Hematopoietic multipotent progenitor cell treated with erythropoietin and hydrocortisone succinate and interleukin-3 and kit ligand, for 8 days (in vitro differentiated cells): ENCODE measurements at regions not wholly inside any gene's neighbourhood (a gene's known extent, or its start where the extent isn't known, plus 50 kb on each side); places are given as distances from the start of the nearest gene placed in this dataset.
"Not testable (repeated sequence)": the region's sequence is repeated elsewhere in the genome, so short reads cannot be mapped to it uniquely, and the experiment has no call there.

Experiments used
- DNase-seq: peaks from one replicate; pipeline ENCODE4 v3.0.0-alpha.2; 2015

- no peak for DNase-seq
These were observed 174.3 kb downstream of the CPS1 start for GRCh38 chr2:210730672-210731071.

GRCh38 chr2:210746826-210747225 is 190.4 kb downstream of the CPS1 start:
- DNase-seq: not testable (repeated sequence)

GRCh38 chr2:210752532-210752931 is 196.1 kb downstream of the CPS1 start:
- no peak for DNase-seq

DNA sequence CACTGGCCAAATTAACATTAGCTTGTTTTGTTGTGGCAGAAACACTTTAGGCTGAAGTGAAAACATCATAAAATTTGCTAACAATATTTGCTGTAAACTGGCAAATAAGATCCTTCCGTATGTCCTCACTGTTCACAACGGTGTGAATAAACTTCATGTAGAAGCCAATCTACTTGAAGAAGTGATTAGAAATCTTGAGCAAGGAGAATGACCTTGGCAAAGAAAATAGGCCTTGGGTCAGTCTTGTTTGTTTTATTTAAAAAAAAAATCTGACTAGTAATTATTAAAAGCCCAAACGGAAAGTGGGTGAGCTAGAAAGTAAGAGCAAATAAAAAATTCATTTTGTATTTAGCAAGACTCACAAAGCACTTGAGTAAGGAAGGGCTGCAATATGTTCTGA is 197.0 kb downstream of the CPS1 start:
- DNase-seq: no peak

DNA sequence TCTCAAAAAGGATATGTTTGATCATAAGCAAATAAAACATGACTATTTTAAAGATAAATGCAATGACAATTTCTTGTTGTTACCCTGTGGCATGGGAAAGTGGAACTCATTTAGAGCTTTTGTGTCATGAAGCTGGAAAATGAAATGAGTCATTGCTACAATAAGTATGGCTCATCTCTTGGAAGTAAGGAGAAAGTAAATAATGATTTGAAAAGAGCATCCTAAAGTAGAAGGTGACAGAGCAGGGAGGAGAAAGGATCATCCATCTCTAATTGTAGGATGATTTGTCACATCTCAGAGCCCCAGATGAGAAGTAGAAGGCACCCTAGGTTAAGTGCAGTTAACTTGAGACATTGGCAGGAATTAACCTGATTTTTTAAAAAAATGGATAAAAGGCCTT is 200.5 kb downstream of the CPS1 start:
- DNase-seq: no peak

DNA sequence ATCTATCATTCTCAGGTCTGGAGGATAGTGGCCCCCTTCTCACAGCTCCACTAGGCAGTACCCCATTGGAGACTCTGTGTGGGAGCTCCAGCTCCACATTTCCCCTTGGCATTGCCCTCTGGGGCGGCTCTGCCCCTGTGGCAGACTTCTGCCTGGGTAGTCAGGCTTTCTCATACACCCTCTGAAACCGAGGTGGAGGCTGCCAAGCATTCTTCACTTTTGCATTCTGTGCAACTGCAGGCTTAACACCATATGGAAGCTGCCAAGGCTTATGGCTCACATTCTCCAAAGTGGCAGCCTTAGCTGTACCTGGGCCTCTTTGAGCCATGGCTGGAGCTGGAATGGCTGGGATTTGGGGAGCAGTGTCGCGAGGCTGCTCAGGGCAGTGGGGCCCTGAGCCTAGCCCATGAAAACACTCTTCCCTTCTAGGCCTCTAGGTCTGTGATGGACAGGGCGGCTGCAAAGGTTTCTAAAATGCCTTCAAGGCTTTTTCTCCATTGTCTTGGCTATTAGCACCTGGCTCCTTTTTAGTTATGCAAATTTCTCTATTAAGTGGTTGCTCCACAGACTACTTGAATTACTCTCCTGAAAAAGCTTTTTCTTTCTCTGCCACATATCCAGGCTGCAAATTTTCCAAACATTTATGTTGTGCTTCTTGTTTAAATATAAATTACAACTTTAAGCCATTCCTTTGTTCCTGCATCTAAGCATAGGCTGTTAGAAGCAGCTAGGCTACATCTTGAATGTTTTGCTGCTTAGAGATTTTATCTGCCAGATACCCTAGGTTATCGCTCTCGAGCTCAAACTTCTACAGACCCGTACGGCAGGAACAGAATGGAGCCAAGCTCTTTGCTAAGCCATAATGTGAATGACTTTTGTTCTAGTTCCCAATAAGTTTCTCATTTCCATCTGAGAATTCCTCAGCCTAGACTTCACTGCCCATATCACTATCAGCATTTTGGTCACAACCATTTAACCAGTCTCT is 206.5 kb downstream of the CPS1 start:
- no peak for DNase-seq

GRCh38 chr2:210768329-210768910 is 212.0 kb downstream of the CPS1 start:
- no peak for DNase-seq

- DNase-seq: no peak
These were observed 220.4 kb downstream of the CPS1 start for GRCh38 chr2:210776756-210777155.

DNA sequence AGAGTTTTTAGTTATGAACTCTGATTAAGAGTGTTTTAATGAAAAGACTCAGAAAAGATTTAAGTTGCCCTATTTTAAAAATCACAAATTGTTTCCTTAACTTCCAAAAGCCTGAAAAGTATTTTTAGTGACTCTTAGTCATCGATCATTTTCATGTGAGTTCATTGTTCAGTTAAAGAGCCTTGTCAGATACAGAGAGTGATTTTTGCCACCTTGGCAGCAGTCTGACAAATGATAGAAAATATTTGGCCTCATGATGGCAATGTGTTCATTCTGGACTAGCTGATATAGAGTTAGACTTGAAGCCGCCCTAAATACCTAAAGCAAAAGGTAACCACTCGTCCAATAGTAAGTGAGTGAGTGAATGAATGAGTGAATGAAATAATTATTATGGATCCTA is 225.8 kb downstream of the CPS1 start:
- DNase-seq: no peak

DNA sequence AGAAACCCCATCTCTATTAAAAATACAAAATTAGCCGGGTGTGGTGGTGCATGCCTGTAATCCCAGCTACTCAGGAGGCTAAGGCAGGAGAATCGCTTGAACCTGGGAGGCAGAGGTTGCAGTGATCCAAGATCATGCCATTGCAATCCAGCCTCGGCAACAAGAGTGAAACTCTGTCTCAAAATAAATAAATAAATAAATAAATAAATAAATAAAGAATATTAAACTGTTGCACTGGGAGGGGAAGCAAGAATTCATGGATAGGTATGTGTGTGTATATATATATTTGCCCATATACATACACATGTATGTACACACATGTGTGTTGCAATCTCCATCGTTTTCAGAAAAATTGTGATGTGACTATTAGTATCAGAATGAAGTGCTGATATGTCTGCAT is 231.4 kb downstream of the CPS1 start:
- DNase-seq: not testable (repeated sequence)

GRCh38 chr2:210792000-210792399 is 235.6 kb downstream of the CPS1 start:
- no peak for DNase-seq

DNA sequence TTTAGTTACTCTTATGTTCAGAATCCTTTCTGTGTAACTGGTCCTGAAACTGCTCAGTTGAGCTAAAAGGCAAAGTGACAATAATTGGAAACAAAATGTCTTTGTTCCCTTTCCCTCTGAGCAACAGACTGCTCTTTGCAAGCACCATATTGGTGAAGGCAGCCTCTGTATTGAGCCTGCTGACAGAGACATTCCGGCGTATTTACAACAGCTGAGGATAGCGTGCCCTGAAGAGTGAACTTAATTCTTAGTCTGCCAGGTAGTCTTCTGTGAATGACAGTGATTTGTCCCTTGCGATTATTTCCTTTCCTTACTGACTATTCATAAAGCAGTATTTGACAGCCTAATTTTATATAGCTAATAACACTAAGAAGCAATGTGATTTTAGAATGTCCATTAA is 239.1 kb downstream of the CPS1 start:
- no peak for DNase-seq

DNA sequence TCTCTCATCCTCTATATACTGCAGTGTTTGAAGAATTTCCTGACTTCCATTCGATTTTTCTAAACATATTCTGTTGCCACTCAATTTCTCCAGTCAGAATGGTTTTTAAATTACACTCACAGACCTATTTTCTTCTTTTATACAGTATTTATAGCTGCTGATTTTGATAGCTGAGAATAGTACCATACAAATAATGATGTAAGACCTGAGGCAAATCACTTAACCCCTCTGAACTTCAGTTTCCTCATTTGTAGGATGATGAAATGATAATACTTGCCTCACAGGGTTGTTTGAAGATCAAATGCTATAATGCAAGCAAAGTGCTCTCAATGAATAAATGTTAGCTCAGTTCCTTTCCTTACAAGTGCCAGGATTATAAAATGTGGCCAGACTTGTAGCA is 241.8 kb downstream of the CPS1 start:
- DNase-seq: no peak

DNA sequence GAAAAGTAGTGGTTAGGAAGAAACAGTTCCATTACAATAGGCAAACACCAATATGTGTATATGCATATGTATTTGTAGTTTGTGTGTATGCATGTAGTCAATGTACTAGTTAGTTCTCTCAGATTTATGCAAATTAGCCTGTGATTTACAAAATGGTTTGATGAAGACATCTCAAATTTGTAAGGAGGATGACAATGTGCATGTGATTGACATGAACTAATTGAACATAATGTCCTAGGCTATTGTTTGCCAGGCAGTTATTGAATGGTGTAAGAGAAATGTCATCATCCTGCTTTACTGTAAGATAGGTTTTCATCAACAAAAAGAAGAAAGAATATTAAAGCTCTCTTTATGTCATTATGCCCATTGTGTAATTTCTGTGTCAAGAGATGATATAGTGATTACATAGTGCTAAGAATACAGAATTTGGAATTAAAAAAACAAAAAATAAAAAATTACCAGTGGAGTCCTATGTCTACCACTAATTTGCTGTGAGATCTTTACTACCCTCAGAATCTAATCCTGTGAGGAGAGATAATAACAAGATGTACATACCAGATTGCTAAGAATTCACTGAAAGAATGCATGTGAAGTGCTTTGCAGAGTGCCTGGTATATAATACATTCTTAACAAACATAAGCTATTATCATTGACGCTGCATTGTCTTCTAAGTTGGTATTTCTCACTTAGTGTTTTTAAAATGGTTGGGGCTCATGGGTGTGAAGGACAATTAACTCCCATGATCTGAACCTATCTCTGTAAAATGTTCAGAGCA is 258.0 kb downstream of the CPS1 start:
- no peak for DNase-seq

- DNase-seq: no peak
These were observed 260.4 kb downstream of the CPS1 start for GRCh38 chr2:210816769-210817168.

DNA sequence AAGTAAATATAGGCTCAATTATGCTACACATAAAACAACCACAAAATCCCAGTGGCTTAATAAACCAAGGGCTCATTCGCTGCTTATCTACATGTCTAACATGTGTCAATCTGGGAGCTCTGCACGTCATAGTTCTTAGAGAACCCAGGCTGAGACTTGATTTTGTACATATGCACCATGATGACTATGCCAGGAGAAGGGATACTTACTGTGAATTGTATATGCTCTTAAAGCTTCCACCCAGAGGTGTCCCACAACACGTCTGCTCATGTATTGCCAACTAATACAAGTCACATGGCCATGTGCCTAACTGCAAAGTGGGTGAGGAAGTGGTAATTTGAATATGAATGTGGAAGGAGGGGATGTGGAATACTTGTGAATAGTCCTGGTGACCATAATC is 262.1 kb downstream of the CPS1 start:
- no peak for DNase-seq

- DNase-seq: no peak
These were observed 277.0 kb downstream of the CPS1 start for GRCh38 chr2:210833403-210833802.

DNA sequence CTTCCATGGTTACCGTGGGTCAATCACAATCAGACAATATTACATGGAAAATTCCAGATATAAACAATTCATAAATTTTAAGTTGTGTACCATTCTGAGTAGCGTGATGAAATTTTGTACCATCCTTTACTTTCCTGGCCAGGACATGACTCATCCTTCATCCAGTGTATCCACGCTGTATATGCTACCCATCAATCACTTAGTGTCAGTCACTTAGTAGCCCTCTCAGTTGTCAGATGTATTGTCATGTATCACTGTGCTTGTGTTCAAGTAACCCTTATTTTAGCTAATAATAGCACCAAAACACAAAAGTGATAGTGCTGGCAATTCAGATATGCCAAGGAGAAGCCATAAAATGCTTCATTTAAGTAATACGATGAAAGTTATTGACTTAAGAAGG is 282.6 kb downstream of the CPS1 start:
- no peak for DNase-seq

GRCh38 chr2:210839450-210839849 is 283.1 kb downstream of the CPS1 start:
- DNase-seq: no peak

DNA sequence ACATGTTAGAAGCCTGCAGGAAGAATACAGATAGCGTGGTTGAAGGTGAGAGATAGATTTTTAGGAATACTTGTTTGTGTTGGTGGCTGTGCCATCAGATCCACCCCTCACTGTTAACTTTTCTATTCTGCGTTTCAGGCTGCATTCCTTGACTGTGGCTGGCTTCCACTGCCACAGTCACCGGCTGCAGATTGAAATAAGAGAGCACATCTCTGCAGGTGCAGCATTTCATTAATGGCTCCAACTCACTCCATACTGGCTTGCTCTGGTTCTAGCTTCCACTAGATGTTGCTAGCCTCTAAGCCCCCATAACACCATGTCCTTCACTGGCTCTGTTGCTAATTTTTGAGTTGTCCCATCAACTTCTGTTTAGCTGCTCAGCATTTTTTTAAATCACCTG is 286.5 kb downstream of the CPS1 start:
- DNase-seq: no peak

GRCh38 chr2:210844016-210844415 is 287.6 kb downstream of the CPS1 start:
- DNase-seq: no peak

GRCh38 chr2:210859314-210859713 is 302.9 kb downstream of the CPS1 start:
- no peak for DNase-seq

DNA sequence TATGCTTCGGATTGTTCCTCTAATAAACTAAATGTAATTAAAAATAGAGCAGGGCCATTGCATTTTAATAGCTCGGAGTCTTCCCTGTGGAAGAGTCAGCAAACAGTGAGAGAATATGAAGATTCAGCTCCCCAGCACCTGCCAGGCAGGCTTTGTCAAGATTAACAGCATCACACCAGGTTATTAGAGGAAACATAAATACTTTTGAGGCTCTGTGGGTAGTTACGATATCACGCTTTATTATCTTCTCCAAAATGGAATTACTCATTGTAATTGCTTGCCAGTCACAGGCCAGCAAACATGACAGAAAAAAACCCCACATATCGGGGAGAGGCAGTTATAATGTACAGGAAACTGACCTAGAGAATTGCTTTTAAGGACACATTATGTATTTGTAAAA is 303.9 kb downstream of the CPS1 start:
- no peak for DNase-seq
